GM21825 (cell line): ENCODE measurements at regions not wholly inside any gene's neighbourhood (a gene's known extent, or its start where the extent isn't known, plus 50 kb on each side); places are given as distances from the start of the nearest gene placed in this dataset.

Experiments
- ATAC-seq: cut with Tn5 transposase; IDR thresholded peaks from one replicate; pipeline ENCODE4 v1.9.1; 2021; ENCODE audit warnings: mild to moderate bottlenecking, moderate library complexity; ENCODE audit not compliant: unreplicated experiment

- no peak for ATAC-seq
These were observed 1027.6 kb upstream of the PRKX start for GRCh38 chrX:4741024-4741423.

DNA sequence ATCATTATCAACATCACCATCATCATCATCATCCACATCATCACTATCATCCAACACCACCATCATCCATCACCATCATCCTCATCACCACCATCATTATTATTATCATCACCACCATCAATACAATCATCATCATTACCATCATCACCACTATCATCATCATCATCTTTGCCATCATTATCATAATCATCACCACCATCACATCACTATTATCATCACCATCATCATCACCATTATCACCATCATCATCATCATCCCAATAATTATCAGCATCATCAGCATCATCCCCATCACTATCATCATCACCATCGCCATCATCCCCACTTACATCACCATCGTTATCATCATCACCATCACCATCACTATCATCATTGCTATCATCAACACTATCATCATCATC lies 1021.9 kb upstream of the PRKX start:
- no peak for ATAC-seq

- no peak for ATAC-seq
These were observed 997.4 kb upstream of the PRKX start for GRCh38 chrX:4710618-4711433.

DNA sequence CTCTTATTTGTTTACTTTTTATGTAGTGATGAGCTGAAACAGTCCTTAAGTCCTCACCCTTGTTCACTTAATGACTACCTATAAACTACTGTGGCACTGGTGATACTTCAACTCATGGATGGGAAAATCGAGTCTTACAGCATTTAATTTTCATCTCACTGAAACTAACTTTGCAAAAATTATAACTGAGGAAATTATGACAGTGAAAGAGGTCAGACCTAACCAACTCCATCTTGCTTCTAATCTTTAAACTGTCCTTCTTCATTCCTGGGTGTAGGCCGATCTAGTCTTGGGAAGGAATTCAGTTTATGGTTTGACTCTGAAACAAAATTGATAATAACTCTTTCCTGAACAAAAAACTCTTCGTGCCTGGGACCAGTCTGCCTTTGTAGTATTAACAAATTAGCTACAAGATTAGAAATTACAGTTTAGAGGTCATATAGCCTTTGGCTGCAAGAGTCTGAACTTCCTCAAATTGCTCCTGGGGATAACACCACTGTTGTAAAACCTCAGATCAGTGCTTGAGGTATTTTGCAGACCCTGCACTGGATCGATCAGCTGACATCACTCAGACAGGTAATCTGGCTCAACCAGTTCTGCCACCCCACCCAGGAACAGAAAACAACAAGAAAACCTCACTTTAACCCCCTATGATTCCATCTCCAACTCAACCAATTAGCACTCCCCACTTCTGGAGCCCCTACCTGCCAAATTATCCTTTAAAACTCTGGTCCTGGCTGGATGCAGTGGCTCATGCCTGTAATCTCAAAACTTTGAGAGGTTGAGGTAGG lies 995.7 kb upstream of the PRKX start:
- no peak for ATAC-seq

- no peak for ATAC-seq
These were observed 993.5 kb upstream of the PRKX start for GRCh38 chrX:4706961-4707360.

GRCh38 chrX:4690521-4690920 lies 977.1 kb upstream of the PRKX start:
- ATAC-seq, result no peak

- no peak for ATAC-seq
These were observed 969.2 kb upstream of the PRKX start for GRCh38 chrX:4682636-4683035.

DNA sequence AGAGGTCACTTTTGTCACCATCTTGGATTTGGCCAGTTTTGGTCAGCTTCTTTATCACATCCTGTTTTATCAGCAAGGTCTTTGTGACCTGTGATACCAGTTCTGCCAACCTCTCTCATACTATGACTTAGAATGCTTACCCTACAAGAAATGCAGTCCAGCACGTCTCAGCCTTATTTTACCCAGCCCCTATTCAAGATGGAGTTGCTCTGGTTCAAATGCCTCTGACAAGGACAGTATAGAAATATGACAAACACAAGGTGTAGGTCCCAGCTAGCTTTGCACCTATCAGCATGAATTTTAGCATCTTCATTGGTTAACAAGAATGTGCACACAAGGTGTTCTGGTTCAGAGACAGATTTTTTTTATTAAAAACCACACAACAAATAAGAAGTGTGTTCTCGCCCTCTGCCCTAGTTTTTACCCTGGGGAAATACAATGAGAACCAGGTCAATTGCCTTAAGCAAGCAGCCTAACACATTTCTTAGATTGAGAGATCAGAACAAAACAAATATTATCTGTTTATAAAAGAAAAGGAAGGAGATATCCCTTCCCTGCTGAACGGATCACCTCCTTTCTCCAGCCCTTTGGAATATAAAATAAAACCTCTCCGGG lies 962.3 kb upstream of the PRKX start:
- no peak for ATAC-seq

DNA sequence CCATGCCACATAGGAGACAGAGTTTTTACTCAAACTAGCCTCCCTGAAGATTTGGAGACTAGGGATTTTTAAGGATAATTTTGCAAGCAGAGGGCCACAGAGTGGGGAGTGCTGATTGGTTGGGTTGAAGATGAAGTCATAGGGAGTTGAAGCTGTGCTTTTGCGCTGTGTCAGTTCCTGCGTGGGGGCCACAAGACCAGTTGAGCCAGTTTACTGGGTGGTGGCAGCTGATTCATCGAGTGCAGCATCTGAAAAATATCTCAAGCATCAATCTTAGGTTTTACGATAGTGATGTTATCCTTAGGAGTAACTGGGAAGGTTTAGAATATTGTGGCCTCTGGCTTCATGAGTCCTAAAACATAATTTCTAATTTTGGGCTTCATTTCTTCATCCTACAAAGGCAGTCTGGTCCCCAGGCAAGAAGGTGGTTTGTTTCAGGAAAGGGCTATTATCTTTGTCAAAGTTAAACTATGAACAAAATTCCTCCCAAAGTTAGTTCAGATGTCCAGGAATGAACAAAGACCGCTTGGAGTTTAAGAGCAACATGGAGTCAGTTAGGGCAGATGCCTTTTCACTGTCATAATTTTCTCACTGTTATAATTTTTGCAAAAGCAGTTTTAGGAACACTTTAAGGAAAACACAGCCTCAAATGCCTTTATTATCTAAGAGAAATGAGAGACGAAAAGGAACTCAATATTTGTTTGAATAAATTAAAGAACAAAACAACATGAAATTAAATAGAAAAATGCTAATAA lies 960.8 kb upstream of the PRKX start:
- no peak for ATAC-seq

- ATAC-seq, result no peak
These were observed 957.9 kb upstream of the PRKX start for GRCh38 chrX:4671344-4671743.

DNA sequence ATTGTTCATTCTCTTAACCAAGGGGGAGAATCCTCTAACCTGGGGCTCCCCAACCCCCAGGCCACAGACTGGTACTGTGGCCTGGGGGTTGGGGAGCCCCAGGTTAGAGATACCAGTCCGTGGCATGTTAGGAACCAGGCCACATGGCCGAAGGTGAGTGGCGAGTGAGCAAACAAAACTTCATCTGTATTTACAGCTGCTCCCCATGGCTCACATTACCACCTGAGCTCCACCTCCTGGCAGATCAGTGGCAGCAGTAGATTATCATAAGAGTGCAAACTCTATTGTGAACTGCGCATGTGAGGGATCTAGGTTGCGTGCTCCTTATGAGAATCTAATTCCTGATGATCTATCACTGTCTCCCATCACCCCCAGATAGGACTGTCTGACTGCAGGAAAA lies 957.2 kb upstream of the PRKX start:
- no peak for ATAC-seq

DNA sequence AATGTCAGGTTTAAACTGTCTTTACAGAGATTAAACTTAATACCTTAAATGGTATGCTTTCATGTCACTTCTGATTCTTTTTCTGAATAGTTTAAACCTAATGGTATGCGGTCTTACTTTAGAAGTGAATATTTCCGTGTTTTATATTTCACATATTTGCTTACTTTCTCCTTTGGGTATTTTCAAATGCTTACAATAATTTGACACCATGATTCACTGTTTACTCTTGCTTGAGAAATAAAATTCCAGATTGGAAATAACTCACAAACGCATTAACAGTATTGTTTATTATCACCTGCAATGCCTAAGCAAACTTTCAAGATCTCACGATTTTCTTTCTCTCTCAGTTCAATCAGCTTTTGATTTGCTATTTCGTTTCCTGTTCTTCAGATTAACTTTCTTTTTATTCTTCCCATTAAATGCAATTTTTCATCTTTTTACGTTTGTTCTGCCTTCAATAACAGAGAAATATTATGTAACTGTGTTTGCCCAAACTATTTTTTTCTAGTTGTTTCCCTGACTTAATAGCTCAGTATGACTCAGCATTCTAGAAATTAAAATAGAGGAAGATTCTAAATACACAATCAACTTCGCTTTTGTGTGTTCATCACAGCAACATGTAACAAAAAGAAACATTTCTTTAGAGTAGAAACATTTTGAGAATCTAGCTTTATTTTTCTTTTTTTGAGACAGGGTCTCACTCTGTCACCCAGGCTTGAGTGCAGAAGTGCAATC lies 955.5 kb upstream of the PRKX start:
- ATAC-seq, result no peak

GRCh38 chrX:4663085-4663484 lies 949.6 kb upstream of the PRKX start:
- ATAC-seq, result no peak

- no peak for ATAC-seq
These were observed 948.3 kb upstream of the PRKX start for GRCh38 chrX:4661771-4662170.

GRCh38 chrX:4656419-4656818 lies 943.0 kb upstream of the PRKX start:
- ATAC-seq, result no peak

GRCh38 chrX:4655743-4656142 lies 942.3 kb upstream of the PRKX start:
- ATAC-seq, result no peak

GRCh38 chrX:4642114-4642513 lies 928.7 kb upstream of the PRKX start:
- no peak for ATAC-seq

- no peak for ATAC-seq
These were observed 924.6 kb upstream of the PRKX start for GRCh38 chrX:4638036-4638435.

- no peak for ATAC-seq
These were observed 914.0 kb upstream of the PRKX start for GRCh38 chrX:4627414-4627813.

- no peak for ATAC-seq
These were observed 909.2 kb upstream of the PRKX start for GRCh38 chrX:4622486-4623167.
